Activated CD4-positive, alpha-beta T cell treated with anti-CD3 and anti-CD28 coated beads for 36 hours (primary cell): ENCODE measurements at regions not wholly inside any gene's neighbourhood (a gene's known extent, or its start where the extent isn't known, plus 50 kb on each side); places are given as distances from the start of the nearest gene placed in this dataset.

Experiments
- ATAC-seq: fragments of 200-7000 bp; cut with Tn5 transposase; one replicate; pipeline ENCODE4 v1.10.0; 2021; ENCODE audit warnings: mild to moderate bottlenecking, moderate library complexity
- CTCF ChIA-PET: fragments of 350-600 bp; sonication (Branson Sonifier 250); formaldehyde crosslinking; loops from one replicate; lab custom pipeline; 2021; ENCODE audit warnings: antibody characterized with exemption; lab: Charles Lee
- POLR2A ChIA-PET: fragments of 350-600 bp; sonication (Branson Sonifier 250); formaldehyde crosslinking; loops from one replicate; lab custom pipeline; 2021; ENCODE audit warnings: antibody characterized with exemption, inconsistent platforms; lab: Charles Lee
- DNase-seq: peaks from one replicate; pipeline ENCODE4 v3.0.0-alpha.2; 2020
- H3K27ac Mint-ChIP-seq: one replicate; pipeline ENCODE4 v1.8.0; 2021; ENCODE audit warnings: mixed read lengths
- H3K27me3 Mint-ChIP-seq: one replicate; pipeline ENCODE4 v1.8.0; 2021; ENCODE audit warnings: mixed read lengths
- H3K36me3 Mint-ChIP-seq: one replicate; pipeline ENCODE4 v1.8.0; 2021; ENCODE audit warnings: low read depth, mixed read lengths
- H3K4me1 Mint-ChIP-seq: one replicate; pipeline ENCODE4 v1.8.0; 2021; ENCODE audit warnings: mixed read lengths
- H3K4me3 Mint-ChIP-seq: one replicate; pipeline ENCODE4 v1.8.0; 2021; ENCODE audit warnings: mild to moderate bottlenecking, moderate library complexity, mixed read lengths
- H3K9me3 Mint-ChIP-seq: one replicate; pipeline ENCODE4 v1.8.0; 2021; ENCODE audit warnings: low read depth, mixed read lengths
- intact Hi-C, 2 experiments: fragments of 100-400 bp; cut with DNase I in 1 of 2; cut with micrococcal nuclease in 1 of 2; formaldehyde crosslinking; loops; one replicate each; pipeline versions ENCODE4 v1.14.2 to v1.15.1; 2022 to 2024; cut with DNase I, micrococcal nuclease

GRCh38 chr4:14583331-14583730 is 418.9 kb upstream of the CPEB2 start:
- Mint-ChIP-seq H3K4me1 (no peaks in the 10 kb centered on the region), H3K36me3 (no peaks in the 10 kb centered on the region), H3K9me3 (no peaks in the 10 kb centered on the region), H3K27me3 (peaks cover 5% of the 10 kb centered on the region), H3K4me3 (no peak overlapping the region), H3K27ac (no peak overlapping the region)
- ChIA-PET CTCF (interaction anchor here (0.6 kb wide), 1 partner anchor 413 kb away, joined by 3 read pairs; no protein-coding TSS in a partner anchor), POLR2A (no interaction called here)
- intact Hi-C loops, result no loop called here
- DNase-seq (no peak), ATAC-seq (no peak)

DNA sequence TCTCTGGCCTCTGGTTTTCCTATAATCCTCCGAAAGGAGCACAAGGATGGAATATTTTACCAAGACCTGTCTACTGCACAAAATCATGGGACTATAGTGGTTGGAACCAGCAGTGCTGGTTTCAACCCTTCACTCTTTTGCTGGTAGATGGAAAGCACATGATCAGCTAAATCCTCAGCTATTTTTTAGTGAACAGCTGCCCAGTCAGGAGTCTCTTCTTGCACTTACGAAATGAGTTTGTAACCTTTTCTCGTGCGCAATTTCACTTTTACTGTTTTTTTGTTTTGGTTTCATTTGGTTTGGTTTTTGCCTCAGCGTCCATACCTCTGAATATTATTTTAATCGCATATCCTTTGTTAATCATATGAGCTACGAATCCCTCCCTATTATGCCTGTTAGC is 418.5 kb upstream of the CPEB2 start:
- intact Hi-C loops, result no loop called here
- no peak overlapping the region for H3K27ac Mint-ChIP-seq
- ATAC-seq (no peak), DNase-seq (no peak)
- peaks cover 5% of the 10 kb centered on the region for H3K27me3 Mint-ChIP-seq
- H3K4me1 Mint-ChIP-seq, result no peaks in the 10 kb centered on the region
- CTCF ChIA-PET, result interaction anchor here (0.6 kb wide), 1 partner anchor 413 kb away, joined by 3 read pairs; no protein-coding TSS in a partner anchor
- H3K36me3 Mint-ChIP-seq, result no peaks in the 10 kb centered on the region
- no peaks in the 10 kb centered on the region for H3K9me3 Mint-ChIP-seq
- POLR2A ChIA-PET, result no interaction called here
- no peak overlapping the region for H3K4me3 Mint-ChIP-seq

DNA sequence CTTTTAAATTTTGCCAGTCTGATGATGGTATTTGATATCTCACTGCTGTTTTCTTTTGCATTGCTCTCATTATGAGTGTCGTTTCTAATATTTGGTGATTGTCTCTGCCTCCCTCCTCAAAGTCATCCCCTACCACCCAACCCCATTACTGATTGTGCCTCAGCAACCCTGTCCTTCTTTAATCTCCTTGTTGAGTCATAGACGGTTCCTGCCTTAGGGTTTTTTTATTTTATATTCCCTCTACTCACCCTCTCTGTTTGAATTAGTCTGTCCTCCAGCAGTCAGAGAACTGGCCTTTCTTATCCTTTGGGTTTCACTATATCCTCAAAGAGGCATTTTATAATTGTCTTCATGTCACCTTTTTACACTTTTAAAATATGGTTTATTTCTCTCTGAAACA is 409.3 kb upstream of the CPEB2 start:
- DNase-seq, result no peak
- Mint-ChIP-seq H3K36me3 (no peaks in the 10 kb centered on the region), H3K27me3 (peaks cover 5% of the 10 kb centered on the region), H3K4me3 (no peak overlapping the region), H3K4me1 (no peaks in the 10 kb centered on the region), H3K9me3 (no peaks in the 10 kb centered on the region), H3K27ac (no peak overlapping the region)
- intact Hi-C loops, result no loop called here
- POLR2A ChIA-PET, result no interaction called here
- ATAC-seq, result no peak
- CTCF ChIA-PET, result no interaction called here

- ATAC-seq, result no peak
- H3K4me3 Mint-ChIP-seq, result no peak overlapping the region
- ChIA-PET POLR2A (no interaction called here), CTCF (interaction anchor here (1.0 kb wide), 1 partner anchor 10 kb away, joined by 3 read pairs; no protein-coding TSS in a partner anchor)
- intact Hi-C loops, result no loop called here
- no peaks in the 10 kb centered on the region for H3K9me3 Mint-ChIP-seq
- no peak for DNase-seq
- peaks cover 4% of the 10 kb centered on the region for H3K27me3 Mint-ChIP-seq
- H3K4me1 Mint-ChIP-seq, result no peaks in the 10 kb centered on the region
- no peaks in the 10 kb centered on the region for H3K36me3 Mint-ChIP-seq
- no peak overlapping the region for H3K27ac Mint-ChIP-seq
Observed at GRCh38 chr4:14596028-14596427, 406.3 kb upstream of the CPEB2 start.

GRCh38 chr4:14596437-14596836 is 405.8 kb upstream of the CPEB2 start:
- intact Hi-C loops, result no loop called here
- DNase-seq (no peak), ATAC-seq (no peak)
- no peaks in the 10 kb centered on the region for H3K4me1 Mint-ChIP-seq
- H3K27ac Mint-ChIP-seq, result no peak overlapping the region
- ChIA-PET POLR2A (no interaction called here), CTCF (interaction anchor here (1.0 kb wide), 1 partner anchor 10 kb away, joined by 3 read pairs; no protein-coding TSS in a partner anchor)
- H3K4me3 Mint-ChIP-seq, result no peak overlapping the region
- no peaks in the 10 kb centered on the region for H3K9me3 Mint-ChIP-seq
- peaks cover 3% of the 10 kb centered on the region for H3K27me3 Mint-ChIP-seq
- no peaks in the 10 kb centered on the region for H3K36me3 Mint-ChIP-seq

- H3K4me3 Mint-ChIP-seq, result no peak overlapping the region
- ChIA-PET POLR2A (no interaction called here), CTCF (interaction anchor here (1.0 kb wide), 1 partner anchor 9 kb away, joined by 3 read pairs; no protein-coding TSS in a partner anchor)
- H3K4me1 Mint-ChIP-seq, result no peaks in the 10 kb centered on the region
- peaks cover 3% of the 10 kb centered on the region for H3K27me3 Mint-ChIP-seq
- no peak for DNase-seq
- no peak for ATAC-seq
- H3K27ac Mint-ChIP-seq, result no peak overlapping the region
- no peaks in the 10 kb centered on the region for H3K36me3 Mint-ChIP-seq
- no peaks in the 10 kb centered on the region for H3K9me3 Mint-ChIP-seq
- intact Hi-C loops, result no loop called here
Observed at GRCh38 chr4:14596904-14597303, 405.4 kb upstream of the CPEB2 start.

GRCh38 chr4:14602206-14602605 is 400.1 kb upstream of the CPEB2 start:
- intact Hi-C loops, result no loop called here
- ATAC-seq (no peak), DNase-seq (no peak)
- Mint-ChIP-seq H3K36me3 (no peaks in the 10 kb centered on the region), H3K9me3 (no peaks in the 10 kb centered on the region), H3K4me3 (no peak overlapping the region), H3K27ac (no peak overlapping the region), H3K27me3 (peaks cover 5% of the 10 kb centered on the region), H3K4me1 (no peaks in the 10 kb centered on the region)
- ChIA-PET POLR2A (no interaction called here), CTCF (no interaction called here)

DNA sequence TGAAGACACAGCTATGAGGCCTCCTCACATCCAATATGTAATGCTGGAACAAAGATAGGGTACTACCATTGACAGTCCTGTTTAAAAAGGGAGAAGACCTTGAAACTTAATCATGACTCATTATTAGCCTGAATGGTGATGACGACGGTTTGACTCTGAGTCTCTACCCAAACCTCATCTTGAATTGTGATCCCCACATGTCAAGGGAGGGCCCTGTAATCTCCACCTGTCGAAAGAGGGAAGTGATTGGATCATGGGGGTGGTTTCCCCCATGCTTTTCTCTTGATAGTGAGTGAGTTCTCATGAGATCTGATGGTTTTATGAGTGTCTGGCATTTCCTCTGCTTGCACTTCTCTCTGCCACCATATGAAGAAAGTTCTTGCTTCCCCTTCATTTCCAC is 395.3 kb upstream of the CPEB2 start:
- POLR2A ChIA-PET, result no interaction called here
- DNase-seq, result no peak
- Mint-ChIP-seq H3K27me3 (peaks cover 5% of the 10 kb centered on the region), H3K4me3 (no peak overlapping the region), H3K4me1 (no peaks in the 10 kb centered on the region), H3K27ac (no peak overlapping the region), H3K36me3 (no peaks in the 10 kb centered on the region), H3K9me3 (no peaks in the 10 kb centered on the region)
- intact Hi-C loops, result no loop called here
- CTCF ChIA-PET, result no interaction called here
- ATAC-seq, result no peak

- ATAC-seq, result no peak
- H3K36me3 Mint-ChIP-seq, result no peaks in the 10 kb centered on the region
- H3K27me3 Mint-ChIP-seq, result peaks cover 5% of the 10 kb centered on the region
- no peak for DNase-seq
- intact Hi-C loops, result no loop called here
- ChIA-PET CTCF (no interaction called here), POLR2A (no interaction called here)
- no peaks in the 10 kb centered on the region for H3K9me3 Mint-ChIP-seq
- no peak overlapping the region for H3K4me3 Mint-ChIP-seq
- no peaks in the 10 kb centered on the region for H3K4me1 Mint-ChIP-seq
- no peak overlapping the region for H3K27ac Mint-ChIP-seq
Observed at GRCh38 chr4:14607578-14607977, 394.7 kb upstream of the CPEB2 start.

DNA sequence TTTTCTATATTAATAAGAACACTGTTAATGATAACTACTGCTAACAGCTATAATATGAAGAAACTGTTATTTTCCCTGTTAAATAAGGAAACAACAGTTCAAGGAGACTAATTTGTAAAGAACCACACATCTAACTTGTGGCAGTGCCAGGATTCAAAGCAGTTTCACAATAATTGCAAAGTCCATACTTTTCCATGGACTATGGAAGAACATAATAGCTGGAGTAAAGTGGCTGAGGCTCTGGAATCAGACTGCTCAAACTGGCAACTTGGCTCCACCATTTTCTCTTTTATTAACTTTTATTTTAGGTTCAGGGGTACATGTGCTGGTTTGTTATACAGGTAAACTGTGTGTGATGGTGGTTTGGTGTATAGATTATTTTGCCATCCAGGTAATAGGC is 393.7 kb upstream of the CPEB2 start:
- Mint-ChIP-seq H3K27ac (no peak overlapping the region), H3K4me3 (no peak overlapping the region)
- intact Hi-C loops, result no loop called here

GRCh38 chr4:14614840-14615239 is 387.4 kb upstream of the CPEB2 start:
- H3K27ac Mint-ChIP-seq, result no peak overlapping the region
- POLR2A ChIA-PET, result no interaction called here
- peaks cover 5% of the 10 kb centered on the region for H3K27me3 Mint-ChIP-seq
- ATAC-seq (no peak), DNase-seq (no peak)
- H3K4me3 Mint-ChIP-seq, result no peak overlapping the region
- intact Hi-C loops, result no loop called here
- CTCF ChIA-PET, result no interaction called here
- H3K4me1 Mint-ChIP-seq, result no peaks in the 10 kb centered on the region
- no peaks in the 10 kb centered on the region for H3K9me3 Mint-ChIP-seq
- no peaks in the 10 kb centered on the region for H3K36me3 Mint-ChIP-seq

More for the DNA sequence above, 393.7 kb upstream of the CPEB2 start:
- Mint-ChIP-seq H3K36me3 (no peaks in the 10 kb centered on the region), H3K4me1 (no peaks in the 10 kb centered on the region), H3K9me3 (no peaks in the 10 kb centered on the region), H3K27me3 (peaks cover 6% of the 10 kb centered on the region)
- no peak for ATAC-seq
- CTCF ChIA-PET, result no interaction called here
- DNase-seq, result no peak
- POLR2A ChIA-PET, result no interaction called here

- CTCF ChIA-PET, result no interaction called here
- intact Hi-C loops, result no loop called here
- no peak overlapping the region for H3K4me3 Mint-ChIP-seq
- no peaks in the 10 kb centered on the region for H3K9me3 Mint-ChIP-seq
- H3K36me3 Mint-ChIP-seq, result no peaks in the 10 kb centered on the region
- no peak overlapping the region for H3K27ac Mint-ChIP-seq
- no peaks in the 10 kb centered on the region for H3K4me1 Mint-ChIP-seq
- H3K27me3 Mint-ChIP-seq, result peaks cover 5% of the 10 kb centered on the region
- DNase-seq (no peak), ATAC-seq (no peak)
- POLR2A ChIA-PET, result no interaction called here
Observed at GRCh38 chr4:14615671-14616070, 386.6 kb upstream of the CPEB2 start.
